ENCODE measurements at regions not wholly inside any gene's neighbourhood (a gene's known extent, or its start where the extent isn't known, plus 50 kb on each side); places are given as distances from the start of the nearest gene placed in this dataset.

GRCh38 chr3:73204841-73205240, 143.4 kb downstream of the EBLN2 start:
- TF ChIP-seq CTCF (IDR thresholded peaks at IDR 0.05 in 8 of 11, conservative IDR thresholded peaks at IDR 0.05 in 3 of 11) (no peak), POLR2A (IDR thresholded peaks at IDR 0.05) (no peak), POLR2AphosphoS5 (IDR thresholded peaks at IDR 0.05) (no peak)
